ENCODE measurements at regions not wholly inside any gene's neighbourhood (a gene's known extent, or its start where the extent isn't known, plus 50 kb on each side); places are given as distances from the start of the nearest gene placed in this dataset.
A peak's percentile ranks its signal among the peaks of the same experiment; 100 is the strongest.

- ChIA-PET CTCF (interaction anchor here (0.7 kb wide), 1 partner anchor 447 kb away, joined by 3 read pairs; no protein-coding TSS in a partner anchor), POLR2A (no interaction called here)
- DNase-seq (ENCODE audit: low spot score) (peak; percentile 17), ATAC-seq (peak; percentile 83)
- Mint-ChIP-seq H3K27me3 (ENCODE audit: low read depth) (no peaks in the 10 kb centered on the region; the same call in 1 of the 2 replicates), H3K4me1 (peaks cover 50% of the 10 kb centered on the region), H3K9me3 (peaks cover 20% of the 10 kb centered on the region), H3K27ac (peak overlapping the region; percentile 73), H3K4me3 (peak overlapping the region; percentile 3; the same call in 1 of the 2 replicates), H3K36me3 (no peaks in the 10 kb centered on the region)
- 0 out of 2 replicates have a peak, but pooled peaks have one; percentile 44 for TF ChIP-seq ZSCAN18 (CRISPR knock-in tag; IDR thresholded peaks at IDR 0.05)
- no peak for TF ChIP-seq CDX4 (CRISPR knock-in tag; IDR thresholded peaks at IDR 0.05; ENCODE audit: borderline replicate concordance)
- no peak for TF ChIP-seq SOX15 (CRISPR knock-in tag; IDR thresholded peaks at IDR 0.05)
- TF ChIP-seq NFE2L1 (CRISPR knock-in tag; IDR thresholded peaks at IDR 0.05): no peak
- TF ChIP-seq FOXP4 (CRISPR knock-in tag; IDR thresholded peaks at IDR 0.05): no peak
- no peak for TF ChIP-seq SMAD4 (CRISPR knock-in tag; IDR thresholded peaks at IDR 0.05)
- 0 out of 2 replicates have a peak, but pooled peaks have one; percentile 34 for TF ChIP-seq ZNF423 (CRISPR knock-in tag; IDR thresholded peaks at IDR 0.05)
- TF ChIP-seq TEAD1 (CRISPR knock-in tag; IDR thresholded peaks at IDR 0.05): peak; percentile 54; the same call in 1 of the 2 replicates
- TF ChIP-seq ZNF671 (CRISPR knock-in tag; IDR thresholded peaks at IDR 0.05): no peak
- TF ChIP-seq ATF2 (CRISPR knock-in tag; IDR thresholded peaks at IDR 0.05; ENCODE audit: borderline replicate concordance, low read depth): no peak
- TF ChIP-seq HMGA2 (CRISPR knock-in tag; IDR thresholded peaks at IDR 0.05): peak; percentile 50
- TF ChIP-seq HMGXB4 (CRISPR knock-in tag; IDR thresholded peaks at IDR 0.05): no peak
- TF ChIP-seq MXD4 (CRISPR knock-in tag; IDR thresholded peaks at IDR 0.05; ENCODE audit: borderline replicate concordance): peak; percentile 15; the same call in 1 of the 2 replicates
- TF ChIP-seq ZNF425 (CRISPR knock-in tag; conservative IDR thresholded peaks at IDR 0.05): 0 out of 2 replicates have a peak, but pooled peaks have one; percentile 68
- no peak for TF ChIP-seq ZNF232 (CRISPR knock-in tag; IDR thresholded peaks at IDR 0.05)
- no peak for TF ChIP-seq TEAD4 (CRISPR knock-in tag; IDR thresholded peaks at IDR 0.05)
- TF ChIP-seq ERG (CRISPR knock-in tag; IDR thresholded peaks at IDR 0.05): 0 out of 2 replicates have a peak, but pooled peaks have one; percentile 86
- TF ChIP-seq PRRX2 (CRISPR knock-in tag; IDR thresholded peaks at IDR 0.05): peak; percentile 60; the same call in 1 of the 2 replicates
- no peak for TF ChIP-seq USF2 (CRISPR knock-in tag; IDR thresholded peaks at IDR 0.05)
- TF ChIP-seq ZNF396 (CRISPR knock-in tag; IDR thresholded peaks at IDR 0.05; ENCODE audit: borderline replicate concordance): peak; percentile 74; the same call in 1 of the 2 replicates
- no peak for TF ChIP-seq CBFB (CRISPR knock-in tag; IDR thresholded peaks at IDR 0.05; ENCODE audit: low read depth)
- TF ChIP-seq ZNF281 (CRISPR knock-in tag; IDR thresholded peaks at IDR 0.05): no peak
- no peak for TF ChIP-seq ZNF219 (CRISPR knock-in tag; IDR thresholded peaks at IDR 0.05; ENCODE audit: borderline replicate concordance)
Observed at GRCh38 chr9:106019702-106020101, 325.4 kb downstream of the TMEM38B start.

Data from WTC11 (cell line).